GM19240 (cell line): ENCODE measurements at regions not wholly inside any gene's neighbourhood (a gene's known extent, or its start where the extent isn't known, plus 50 kb on each side); places are given as distances from the start of the nearest gene placed in this dataset.
"Not testable (repeated sequence)": the region's sequence is repeated elsewhere in the genome, so short reads cannot be mapped to it uniquely, and the experiment has no call there.

ENCODE experiments used
- DNase-seq: peaks from one replicate; pipeline ENCODE4 v3.0.0; 2011; ENCODE audit warnings: low spot score; ENCODE audit not compliant: insufficient read length

DNA sequence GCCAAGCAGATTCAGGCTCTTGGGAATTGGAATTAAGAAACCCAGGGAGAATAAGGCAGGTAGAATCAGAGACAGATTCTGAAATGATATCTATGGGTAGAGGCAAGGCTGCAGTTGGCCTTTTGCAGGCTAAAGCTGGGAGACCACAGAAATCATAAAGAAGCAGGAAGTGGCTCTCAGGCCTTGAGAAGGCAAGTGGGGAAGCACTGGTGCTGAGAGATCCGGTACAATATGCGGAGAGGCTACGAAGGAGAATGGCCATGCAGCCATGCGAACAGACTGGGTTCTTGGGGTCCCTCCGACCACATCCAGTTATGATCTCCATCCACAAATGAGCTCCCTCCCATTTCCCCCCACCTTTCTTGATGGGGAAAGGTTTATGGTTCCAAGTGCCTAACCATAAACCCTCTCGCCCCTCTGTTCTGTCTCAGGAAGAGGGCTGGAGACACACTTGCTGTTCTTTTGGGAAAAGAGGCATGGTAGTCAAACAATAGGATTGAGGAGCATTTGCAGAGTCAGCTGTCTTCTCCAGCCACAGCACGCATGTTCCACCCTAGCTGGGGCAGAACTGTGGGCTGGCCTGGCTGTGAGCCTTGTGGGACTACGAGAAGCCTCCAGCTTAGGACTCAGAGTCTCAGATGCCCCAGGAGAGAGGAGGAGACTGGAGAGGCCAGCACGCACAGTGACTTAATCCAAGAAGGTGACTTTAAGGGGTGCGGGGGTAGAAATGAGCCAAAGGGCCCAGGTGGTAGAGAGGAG lies 99.6 kb downstream of the RPLP1 start:
- DNase-seq: no peak

DNA sequence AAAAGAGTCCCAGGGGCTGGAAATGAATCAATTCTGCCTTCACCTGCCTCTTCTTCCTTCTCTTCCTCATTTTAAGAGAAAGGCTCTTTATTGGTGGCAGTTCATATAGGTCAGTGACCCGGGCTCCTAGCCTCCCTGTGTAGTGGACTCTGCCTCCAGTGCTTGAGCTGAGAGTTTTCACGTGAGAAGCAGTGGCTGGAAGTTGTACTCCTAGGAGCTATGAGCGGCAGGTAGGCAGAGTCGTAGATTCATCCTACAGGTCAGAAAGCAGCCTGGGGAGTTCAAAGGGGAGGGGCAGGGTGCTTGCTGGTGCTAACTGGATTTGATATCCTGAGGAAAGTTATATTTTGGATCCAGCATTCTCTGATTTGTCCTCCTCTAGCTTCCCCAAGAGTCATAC lies 101.1 kb downstream of the RPLP1 start:
- DNase-seq: no peak

DNA sequence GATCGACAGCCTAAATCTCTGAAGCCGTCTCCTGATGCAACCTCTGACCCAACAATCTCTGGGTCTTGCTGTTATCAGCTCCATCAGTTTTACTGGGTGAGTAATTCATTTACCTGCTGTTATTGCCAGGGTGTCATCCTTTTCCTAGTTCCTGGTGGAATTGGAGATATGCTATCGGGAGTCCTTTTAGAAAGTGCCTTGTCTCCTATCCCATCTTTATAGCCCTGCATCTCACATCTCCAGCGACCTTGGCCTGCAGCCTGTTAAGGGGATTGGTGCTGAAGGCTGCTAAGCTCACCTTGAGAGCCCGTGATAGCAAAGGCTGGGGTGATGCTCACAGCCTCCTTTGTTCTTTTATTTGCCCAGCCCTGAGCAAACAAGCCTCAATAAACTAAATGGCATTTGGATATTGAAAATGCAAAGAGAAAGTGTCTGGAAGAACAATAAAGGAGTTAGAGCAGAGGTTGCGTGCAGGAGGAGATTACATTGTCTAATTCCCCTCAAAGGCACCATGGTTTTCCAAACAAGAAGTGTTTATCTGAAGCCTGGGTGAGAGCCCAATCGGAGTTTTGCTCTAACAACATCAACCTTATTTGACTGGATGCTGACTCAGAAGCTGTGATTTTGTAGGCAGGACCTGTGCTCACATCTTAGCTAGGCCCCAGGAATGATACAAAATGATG lies 101.8 kb downstream of the RPLP1 start:
- DNase-seq: no peak

DNA sequence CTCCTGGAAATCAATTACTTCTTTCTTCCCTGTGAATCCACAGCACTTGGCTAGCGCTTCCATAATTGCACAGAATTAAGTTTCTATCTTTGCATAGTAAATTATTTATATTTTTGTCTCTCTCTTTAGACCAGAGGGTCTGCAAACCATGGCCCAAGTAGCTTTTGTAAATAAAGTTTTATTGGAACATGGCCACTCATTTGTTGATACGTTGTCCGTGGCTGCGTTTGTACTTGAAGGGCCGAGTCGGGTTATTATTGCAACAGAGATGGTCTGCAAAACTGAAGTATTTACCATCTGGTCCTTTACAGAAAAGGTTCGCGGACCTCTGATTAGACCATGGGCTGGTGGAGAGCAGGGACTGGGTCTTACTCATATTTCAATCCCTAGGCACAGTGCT lies 102.5 kb downstream of the RPLP1 start:
- DNase-seq: no peak

DNA sequence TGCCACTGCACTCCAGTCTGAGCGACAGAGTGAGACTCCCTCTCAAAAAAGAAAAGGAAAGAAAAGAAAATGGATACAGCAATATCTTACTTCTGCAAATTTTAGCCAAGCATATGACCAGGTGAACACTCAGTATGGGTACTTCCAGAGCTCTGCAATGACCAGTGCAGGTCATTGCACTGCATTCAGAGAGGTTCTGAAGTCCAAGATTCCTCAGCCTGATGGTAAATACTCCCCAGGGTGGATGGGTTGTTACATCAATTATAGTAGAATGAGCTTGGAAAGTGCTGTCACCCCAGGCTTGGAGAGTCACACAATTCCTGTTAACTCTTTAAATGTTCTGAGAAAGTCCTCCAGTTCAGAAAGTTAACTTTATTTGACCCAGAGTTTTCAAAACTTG lies 103.7 kb downstream of the RPLP1 start:
- no peak for DNase-seq

GRCh38 chr15:69557020-69557706 lies 104.5 kb downstream of the RPLP1 start:
- DNase-seq: no peak

DNA sequence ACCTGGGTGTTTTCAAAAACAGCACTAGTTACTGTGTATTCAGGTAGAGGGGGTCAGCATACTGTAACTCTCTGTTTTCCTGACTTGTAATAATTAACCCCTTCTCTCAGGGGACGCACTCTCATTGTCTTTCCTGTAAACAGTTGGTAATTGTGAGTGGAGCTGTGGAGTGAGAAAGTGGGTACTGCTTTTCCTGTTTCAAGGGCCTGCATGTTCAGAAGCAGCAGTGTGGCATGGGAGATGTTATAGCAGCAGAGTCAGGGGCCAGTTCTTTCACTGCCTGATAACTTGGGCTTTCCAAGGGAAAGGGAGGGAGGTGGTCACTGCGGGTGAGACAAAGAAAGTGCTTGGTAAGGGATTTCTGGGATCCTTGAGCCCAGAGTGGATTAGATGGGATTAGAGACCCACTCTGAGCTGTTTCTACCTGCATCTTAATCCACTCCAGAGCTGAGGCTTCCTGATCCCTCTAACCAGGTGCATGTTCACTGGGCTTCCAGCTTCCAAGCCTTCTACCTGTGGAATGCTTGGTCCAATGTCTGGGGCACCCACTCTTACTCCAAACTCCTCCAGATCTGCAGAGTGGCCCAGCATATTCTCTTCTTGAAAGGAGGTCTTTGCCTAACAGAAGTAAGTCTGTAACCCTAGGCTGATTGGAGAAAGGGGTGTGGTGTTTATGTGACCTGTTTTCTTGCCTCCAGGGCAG lies 105.2 kb downstream of the RPLP1 start:
- no peak for DNase-seq

DNA sequence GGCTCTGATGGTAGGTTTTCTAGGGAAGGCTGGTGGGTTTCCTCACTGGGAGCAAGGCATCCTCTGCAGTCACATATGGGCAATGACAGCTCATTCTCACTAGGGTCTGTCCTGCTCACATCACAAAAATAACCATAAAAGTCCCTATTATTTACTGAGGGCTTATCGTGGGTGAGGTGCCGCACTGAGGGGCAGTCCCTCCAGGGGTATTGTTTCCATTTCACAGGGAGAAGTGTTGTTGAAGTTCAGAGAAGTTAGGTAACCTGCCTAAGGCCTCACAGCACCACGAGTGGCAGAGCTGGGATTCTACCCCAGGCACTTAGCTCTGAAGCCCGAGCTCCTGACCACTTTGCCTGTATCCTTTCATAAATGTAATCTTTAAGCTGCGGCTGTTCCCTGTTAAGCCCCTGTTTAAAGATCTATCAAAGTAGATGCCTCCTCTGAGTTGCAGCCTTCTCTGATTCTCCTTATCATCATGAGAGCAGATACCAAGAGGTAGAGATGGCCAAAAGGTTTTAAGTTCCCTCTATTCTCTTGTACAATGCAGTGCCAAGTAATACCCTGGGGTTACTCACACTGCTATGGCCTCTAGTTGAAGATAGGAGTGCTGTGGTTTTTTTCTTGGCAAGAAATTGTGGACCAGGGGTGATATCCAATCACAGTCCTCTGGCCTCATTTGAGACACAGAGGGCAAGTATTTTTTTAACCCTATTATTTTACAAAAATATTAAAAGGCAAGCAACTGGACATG lies 107.0 kb downstream of the RPLP1 start:
- no peak for DNase-seq

- DNase-seq: no peak
Observed at GRCh38 chr15:69561071-69561784, 108.6 kb downstream of the RPLP1 start.

GRCh38 chr15:69562116-69562515 lies 109.5 kb downstream of the RPLP1 start:
- DNase-seq: no peak

- DNase-seq: no peak
Observed at GRCh38 chr15:69562564-69562963, 109.9 kb downstream of the RPLP1 start.

GRCh38 chr15:69565066-69565655 lies 112.5 kb downstream of the RPLP1 start:
- DNase-seq: no peak

DNA sequence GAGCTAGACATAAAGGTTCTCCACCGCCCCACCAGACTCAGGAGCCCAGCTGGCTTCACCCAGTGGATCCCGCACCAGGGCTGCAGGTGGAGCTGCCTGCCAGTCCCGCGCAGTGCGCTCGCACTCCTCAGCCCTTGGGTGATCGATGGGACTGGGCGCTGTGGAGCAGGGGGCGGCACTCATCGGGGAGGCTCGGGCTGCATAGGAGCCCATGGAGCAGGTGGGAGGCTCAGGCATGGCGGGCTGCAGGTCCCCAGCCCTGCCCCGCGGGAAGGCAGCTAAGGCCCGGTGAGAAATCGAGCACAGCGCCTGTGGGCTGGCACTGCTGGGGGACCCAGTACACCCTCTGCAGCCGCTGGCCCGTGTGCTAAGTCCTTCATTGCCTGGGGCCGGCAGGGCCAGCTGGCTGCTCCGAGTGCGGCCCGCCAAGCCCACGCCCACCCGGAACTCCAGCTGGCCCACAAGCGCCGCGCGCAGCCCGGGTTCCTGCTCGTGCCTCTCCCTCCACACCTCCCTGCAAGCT lies 114.7 kb downstream of the RPLP1 start:
- not testable (repeated sequence) for DNase-seq

- DNase-seq: no peak
Observed at GRCh38 chr15:69568173-69569009, 115.8 kb downstream of the RPLP1 start.

DNA sequence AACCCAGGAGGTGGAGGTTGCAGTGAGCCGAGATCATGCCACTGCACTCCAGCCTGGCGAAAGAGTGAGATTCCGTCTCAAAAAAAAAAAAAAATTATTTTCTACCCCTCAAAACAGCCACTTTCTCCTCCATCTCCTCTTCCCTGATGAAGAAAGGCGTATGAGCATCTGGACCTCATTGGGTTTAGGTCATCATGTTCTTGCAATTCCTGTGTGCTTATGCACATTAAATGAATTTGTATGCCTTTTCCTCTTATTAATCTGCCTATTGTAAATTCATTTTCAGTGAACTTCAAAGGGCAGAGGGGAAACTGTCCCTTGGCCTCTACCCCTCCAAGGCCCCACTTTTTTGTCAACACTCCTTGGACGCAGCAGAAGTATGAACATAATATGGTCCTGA lies 117.8 kb downstream of the RPLP1 start:
- DNase-seq: no peak

DNA sequence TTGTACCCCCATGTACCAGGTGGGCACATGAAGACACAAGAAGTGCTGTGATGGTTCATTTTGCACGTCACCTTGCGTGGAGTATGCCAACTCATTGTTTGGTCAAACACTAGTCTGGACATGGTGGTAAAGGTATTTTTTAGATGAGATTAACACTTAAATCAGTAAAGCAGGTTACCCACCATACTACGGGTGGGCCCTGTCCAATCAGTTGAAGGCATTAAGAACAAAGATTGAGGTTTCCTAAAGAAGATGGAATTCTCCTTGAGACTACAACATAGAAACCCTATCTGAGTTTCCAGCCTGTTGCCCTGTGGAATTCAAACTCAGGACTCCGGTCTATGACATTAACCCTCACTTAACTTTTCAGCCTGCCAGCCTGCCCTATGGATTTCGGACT lies 118.4 kb downstream of the RPLP1 start:
- DNase-seq: no peak

- not testable (repeated sequence) for DNase-seq
Observed at GRCh38 chr15:69573278-69573677, 120.7 kb downstream of the RPLP1 start.

DNA sequence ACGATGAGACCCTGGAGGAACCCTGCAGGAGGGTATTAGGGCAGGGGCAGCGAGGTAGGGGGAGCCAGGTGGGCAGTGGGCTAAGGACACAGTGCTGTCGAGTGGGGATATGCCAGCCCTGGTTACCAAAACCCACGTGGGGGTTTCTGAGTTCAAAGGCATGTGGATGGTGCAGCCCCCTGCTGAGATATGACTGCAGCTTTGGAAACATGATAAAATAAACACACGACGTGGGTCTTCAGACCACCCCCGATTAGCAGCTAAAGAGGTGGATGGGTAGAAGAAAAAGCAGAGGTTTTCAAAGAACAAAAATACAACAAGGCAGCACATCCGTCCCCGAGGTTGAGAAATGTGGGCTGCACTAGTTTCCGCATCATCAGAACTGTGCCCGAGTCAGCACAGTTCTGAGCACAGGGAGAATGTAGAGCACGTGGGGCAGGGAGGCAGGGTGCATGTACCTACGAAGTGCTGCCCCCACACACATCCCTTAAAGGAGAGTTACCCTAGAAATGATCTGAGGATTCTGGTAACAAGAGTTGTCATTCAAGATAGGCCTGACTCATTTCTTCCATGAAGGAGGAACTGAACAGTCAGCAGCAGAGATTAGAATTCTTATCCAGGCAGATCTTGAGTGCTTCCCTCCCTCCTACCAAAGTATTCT lies 121.3 kb downstream of the RPLP1 start:
- no peak for DNase-seq
